Right cardiac atrium (tissue), 5 donors: ENCODE measurements at regions not wholly inside any gene's neighbourhood (a gene's known extent, or its start where the extent isn't known, plus 50 kb on each side); places are given as distances from the start of the nearest gene placed in this dataset.

Source experiments
- ATAC-seq, 2 donors: fragments of 200-7000 bp; cut with Tn5 transposase; one replicate each; pipeline versions ENCODE4 v1.8.0 to v1.9.1; 2020; ENCODE audit warnings: moderate library complexity in 2 of 2, mild to moderate bottlenecking in 1 of 2
- DNase-seq, 3 donors: peaks; one replicate each; pipeline ENCODE4 v3.0.0-alpha.2; 2020
- H3K27ac ChIP-seq: one replicate; pipeline ENCODE4 v1.5.1; 2013; ENCODE audit warnings: mild to moderate bottlenecking, low read length, control low read depth, moderate library complexity
- H3K27me3 ChIP-seq: one replicate; pipeline ENCODE4 v1.6.1; 2013; ENCODE audit not compliant: control insufficient read depth, insufficient read depth
- H3K4me1 ChIP-seq: one replicate; pipeline ENCODE4 v1.6.1; 2013; ENCODE audit warnings: low read length; ENCODE audit not compliant: control insufficient read depth, insufficient read depth
- H3K4me3 ChIP-seq: one replicate; pipeline ENCODE4 v1.5.1; 2013; ENCODE audit warnings: low read length, control low read depth
- H3K9me3 ChIP-seq: one replicate; pipeline ENCODE4 v1.6.1; 2013; ENCODE audit warnings: low read length; ENCODE audit not compliant: control insufficient read depth
- WGBS: extraction: QIAGEN DNeasy Blood & Tissue Kit; methylation state at CpG from one replicate; pipeline ENCODE4 v1.1.7; 2013; 5-methylcytosine and 5-hydroxymethylcytosine counted together
- intact Hi-C, 4 donors: fragments of 100-400 bp; cut with DNase I; formaldehyde crosslinking; loops; one replicate each; pipeline versions ENCODE4 v1.11.0 to v1.14.0; 2022 to 2023
- donor health status: healthy with polysubstance abuse.
- donor health status: DM: no; HTN: yes; CAD: no.
- donor health status: DM: no; HTN: no; CAD: no.
- donor health status: DM: no; HTN: yes; CAD: no; lungs with severe emphysema.
- donor health status: DM: yes; HTN: yes; CAD: no.

DNA sequence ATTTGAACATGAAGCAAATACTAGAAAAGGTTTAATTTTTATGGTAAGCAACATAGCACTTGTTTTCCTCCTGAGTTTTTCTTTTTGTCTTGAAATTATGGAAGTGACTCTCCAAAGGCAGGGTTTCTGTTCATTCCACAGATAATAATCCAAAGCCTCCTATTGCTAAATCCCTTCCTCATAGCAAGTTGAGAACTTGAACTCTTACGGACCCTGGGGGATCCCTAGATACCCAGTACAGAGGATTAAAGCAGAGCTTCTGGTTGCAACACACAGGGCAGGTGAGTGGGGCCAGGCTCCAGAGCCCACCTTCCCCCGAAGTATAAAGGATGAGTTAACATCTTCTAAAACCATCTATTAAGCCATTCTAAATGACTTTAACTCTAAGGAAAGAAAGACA, 294.1 kb downstream of the RMST start:
- Histone ChIP-seq H3K4me1 (no peaks in the 10 kb centered on the region), H3K27ac (peak overlapping the region; percentile 26), H3K4me3 (no peak overlapping the region), H3K27me3 (no peaks in the 10 kb centered on the region), H3K9me3 (no peaks in the 10 kb centered on the region)
- 70% methylated on average over 2 of the region's 2 CpGs for WGBS
- peak; percentile 40 to 41 for ATAC-seq
- intact Hi-C loops, result no loop called here
- DNase-seq, result peak in 1 of 3 donors; percentile 24

DNA sequence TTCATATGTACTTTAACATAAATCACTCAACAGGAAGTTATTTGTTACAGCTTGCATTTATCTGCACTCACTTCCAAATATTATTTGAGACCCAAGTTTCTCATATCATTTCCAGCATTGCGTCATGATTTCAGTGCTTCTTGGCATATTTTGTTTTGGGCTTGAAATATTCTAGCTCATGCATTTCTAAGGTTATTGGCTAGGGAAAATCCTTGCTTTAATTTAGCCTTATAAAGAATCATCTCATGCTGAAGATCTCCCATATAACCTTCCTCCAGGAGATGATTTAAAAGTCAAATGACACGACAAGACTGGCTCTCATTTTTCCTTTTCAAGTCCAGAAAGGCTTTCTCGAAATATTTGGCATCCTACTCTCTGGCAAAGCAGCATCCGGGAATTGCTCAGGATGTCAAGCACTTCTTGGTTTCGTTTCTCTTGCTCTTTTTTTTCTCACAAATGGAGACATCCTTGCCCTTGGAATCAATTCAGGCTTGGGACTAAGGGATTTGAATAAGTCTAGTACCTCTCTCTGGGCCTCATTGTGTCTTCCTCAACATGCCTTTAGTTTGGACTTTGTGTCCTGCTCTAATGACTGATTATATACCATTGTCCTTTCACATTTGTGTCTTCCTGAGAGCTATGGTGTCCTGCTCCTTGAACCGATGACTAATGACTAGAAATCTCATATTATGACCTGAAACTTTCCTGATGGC, 295.0 kb downstream of the RMST start:
- intact Hi-C loops, result no loop called here
- DNase-seq (no peak), ATAC-seq (peak; percentile 57)
- Histone ChIP-seq H3K9me3 (no peaks in the 10 kb centered on the region), H3K27me3 (no peaks in the 10 kb centered on the region), H3K4me1 (no peaks in the 10 kb centered on the region), H3K4me3 (no peak overlapping the region), H3K27ac (peak overlapping the region; percentile 75)
- WGBS, result 39% methylated on average over 6 of the region's 6 CpGs

DNA sequence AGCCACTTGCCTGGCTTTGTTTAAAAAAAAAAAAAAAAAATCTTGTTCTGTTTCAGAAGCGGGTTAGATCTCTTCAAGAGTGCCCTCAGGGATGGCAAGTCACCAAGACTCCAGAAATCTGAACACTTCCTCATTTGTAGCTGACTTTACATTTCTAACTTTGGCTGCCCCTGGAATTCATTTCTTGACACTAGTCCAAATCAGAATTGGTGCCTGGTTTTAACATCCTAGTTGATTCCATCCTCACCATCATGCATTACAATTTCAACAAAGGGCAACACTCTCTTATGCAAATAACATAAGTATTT, 295.5 kb downstream of the RMST start:
- Histone ChIP-seq H3K27ac (peak overlapping the region; percentile 75), H3K27me3 (no peaks in the 10 kb centered on the region), H3K4me3 (no peak overlapping the region), H3K4me1 (no peaks in the 10 kb centered on the region), H3K9me3 (no peaks in the 10 kb centered on the region)
- 51% methylated on average over 1 of the region's 1 CpG for whole genome bisulfite sequencing
- ATAC-seq, result no peak
- DNase-seq, result no peak
- intact Hi-C loops, result no loop called here

DNA sequence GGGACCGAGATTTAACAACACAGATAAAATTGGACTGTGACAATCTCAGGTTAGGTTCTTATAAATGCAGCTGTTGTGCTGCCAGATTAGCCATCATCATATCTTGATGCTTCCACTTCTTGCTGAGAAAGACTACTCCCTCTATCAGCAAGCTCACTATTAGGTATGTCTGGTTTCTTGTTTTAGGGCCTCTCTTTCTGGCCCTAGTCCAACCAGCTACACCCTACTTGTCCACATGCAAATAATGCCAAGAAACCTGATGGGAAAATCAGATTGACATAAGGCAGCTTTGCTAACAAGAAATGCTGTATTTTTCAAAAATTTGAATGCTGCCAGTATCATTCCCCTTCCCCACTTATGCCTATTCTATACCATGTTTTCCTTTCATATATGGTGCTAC, 296.0 kb downstream of the RMST start:
- no peak for DNase-seq
- Histone ChIP-seq H3K4me3 (no peak overlapping the region), H3K27me3 (no peaks in the 10 kb centered on the region), H3K27ac (peak overlapping the region; percentile 36), H3K4me1 (no peaks in the 10 kb centered on the region), H3K9me3 (no peaks in the 10 kb centered on the region)
- WGBS, result 67% methylated on average over 1 of the region's 1 CpG
- intact Hi-C loops, result no loop called here
- ATAC-seq, result no peak

DNA sequence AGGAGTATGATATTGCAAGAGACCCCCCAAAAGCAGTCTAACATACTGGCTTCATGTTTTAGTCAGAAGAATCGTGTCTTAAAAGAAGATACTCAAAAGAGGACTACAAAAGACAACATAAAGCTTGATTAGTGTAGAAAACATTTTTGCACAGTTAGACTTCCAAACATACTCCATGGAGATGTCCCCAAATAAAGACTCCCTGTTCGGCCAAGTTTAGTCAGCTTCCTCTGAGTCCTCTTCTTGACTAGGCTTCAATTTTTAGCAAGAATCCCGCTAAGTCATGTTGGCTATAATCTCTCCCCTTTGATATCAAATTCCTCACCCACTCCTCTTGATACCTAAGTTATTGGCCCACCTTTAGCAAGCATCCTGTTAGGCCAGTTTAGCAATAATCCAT, 298.0 kb downstream of the RMST start:
- no peaks in the 10 kb centered on the region for H3K27me3 ChIP-seq
- H3K4me1 ChIP-seq, result no peaks in the 10 kb centered on the region
- intact Hi-C loops, result no loop called here
- peak overlapping the region; percentile 67 for H3K27ac ChIP-seq
- DNase-seq, result no peak
- 48% methylated on average over 3 of the region's 3 CpGs for WGBS
- no peaks in the 10 kb centered on the region for H3K9me3 ChIP-seq
- H3K4me3 ChIP-seq, result no peak overlapping the region
- ATAC-seq, result peak; percentile 75 to 76

DNA sequence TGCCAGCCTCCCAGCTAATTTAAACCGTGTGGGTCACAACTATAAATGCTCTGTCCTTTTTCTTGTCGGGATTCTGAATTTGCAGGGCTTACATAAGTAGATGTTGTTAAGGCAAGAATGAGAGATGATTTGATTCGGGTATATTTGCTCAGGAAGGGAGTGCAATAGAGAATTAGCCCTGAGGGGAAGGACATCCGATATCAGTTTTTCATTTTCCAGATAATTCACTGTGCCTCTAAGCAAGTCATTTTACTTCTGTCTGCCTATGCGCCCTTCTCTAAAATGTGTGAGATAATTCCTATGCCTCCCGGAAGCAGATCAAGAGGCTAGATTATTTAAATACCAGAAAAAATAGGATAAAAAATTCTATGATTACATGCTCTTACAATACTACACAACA, 300.5 kb downstream of the RMST start:
- no peak for ATAC-seq
- Histone ChIP-seq H3K27ac (no peak overlapping the region), H3K9me3 (no peaks in the 10 kb centered on the region), H3K27me3 (no peaks in the 10 kb centered on the region), H3K4me3 (no peak overlapping the region), H3K4me1 (no peaks in the 10 kb centered on the region)
- no peak for DNase-seq
- 76% methylated on average over 6 of the region's 6 CpGs for WGBS
- intact Hi-C loops, result no loop called here

DNA sequence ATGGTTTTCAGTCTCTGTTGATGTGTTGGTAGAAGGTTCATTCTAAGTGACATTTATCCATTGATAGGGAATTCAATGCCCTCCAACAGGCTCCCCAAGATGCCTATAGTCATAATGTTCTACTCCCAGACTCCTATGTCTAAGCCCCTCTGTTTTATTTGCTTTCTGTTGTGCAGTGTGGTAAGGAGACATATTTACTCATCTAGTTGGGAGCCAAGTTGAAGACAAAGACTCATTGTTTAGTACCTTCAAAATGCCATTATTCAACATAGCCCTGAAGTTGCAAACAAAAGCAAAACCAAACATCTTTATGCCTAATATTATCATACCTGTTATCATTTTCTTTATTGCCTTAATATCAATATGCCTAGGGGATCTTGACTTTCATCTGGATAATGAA, 302.1 kb downstream of the RMST start:
- H3K27ac ChIP-seq, result no peak overlapping the region
- no peak for DNase-seq
- no peak overlapping the region for H3K4me3 ChIP-seq
- intact Hi-C loops, result no loop called here
- H3K4me1 ChIP-seq, result no peaks in the 10 kb centered on the region
- ATAC-seq, result no peak
- no peaks in the 10 kb centered on the region for H3K27me3 ChIP-seq
- H3K9me3 ChIP-seq, result no peaks in the 10 kb centered on the region

DNA sequence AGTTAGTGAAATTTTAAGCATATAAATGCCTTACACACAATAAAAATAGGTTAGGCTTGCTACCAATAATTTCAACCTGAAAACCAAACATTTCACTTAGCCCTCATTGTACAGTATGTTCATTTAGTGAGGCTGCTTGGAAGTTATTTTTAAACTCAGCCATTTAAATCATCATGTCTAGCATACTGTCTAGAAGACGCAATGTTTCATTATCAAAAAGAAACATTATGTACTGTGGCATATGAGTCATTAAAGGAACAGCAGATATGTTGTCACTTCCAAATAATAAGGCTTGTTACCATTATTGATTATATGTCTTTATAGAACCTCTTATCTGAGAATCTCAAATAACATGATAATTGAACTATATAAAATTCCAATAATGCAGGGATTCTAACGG, 304.7 kb downstream of the RMST start:
- Histone ChIP-seq H3K9me3 (no peaks in the 10 kb centered on the region), H3K27me3 (no peaks in the 10 kb centered on the region), H3K4me1 (no peaks in the 10 kb centered on the region), H3K27ac (no peak overlapping the region), H3K4me3 (no peak overlapping the region)
- WGBS, result 43% methylated on average over 2 of the region's 2 CpGs
- DNase-seq (no peak), ATAC-seq (peak; percentile 57 to 65)
- intact Hi-C loops, result no loop called here

DNA sequence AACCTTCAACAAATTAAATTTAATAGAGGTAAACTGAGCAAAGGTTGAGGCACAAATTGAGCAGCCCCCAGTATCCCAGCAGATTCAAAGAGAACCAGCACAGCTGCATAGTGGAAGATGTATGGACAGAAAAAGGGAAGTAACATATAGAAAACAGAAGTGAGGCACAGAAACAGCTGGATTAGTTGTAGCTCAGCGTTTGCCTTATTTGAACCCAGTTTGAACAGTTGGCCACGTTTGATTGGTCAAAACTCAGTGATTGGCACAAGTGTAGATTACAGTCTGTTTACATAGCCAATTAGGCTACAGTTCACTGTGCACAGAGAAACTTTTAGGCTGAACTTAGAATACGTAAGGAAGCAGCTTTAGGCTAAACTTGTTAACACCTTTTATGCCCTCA, 315.5 kb downstream of the RMST start:
- no peak for DNase-seq
- no peak for ATAC-seq
- intact Hi-C loops, result no loop called here
- H3K4me3 ChIP-seq, result no peak overlapping the region
- H3K27ac ChIP-seq, result no peak overlapping the region
- H3K9me3 ChIP-seq, result no peaks in the 10 kb centered on the region
- 68% methylated on average over 3 of the region's 3 CpGs for WGBS
- H3K27me3 ChIP-seq, result no peaks in the 10 kb centered on the region
- H3K4me1 ChIP-seq, result no peaks in the 10 kb centered on the region

DNA sequence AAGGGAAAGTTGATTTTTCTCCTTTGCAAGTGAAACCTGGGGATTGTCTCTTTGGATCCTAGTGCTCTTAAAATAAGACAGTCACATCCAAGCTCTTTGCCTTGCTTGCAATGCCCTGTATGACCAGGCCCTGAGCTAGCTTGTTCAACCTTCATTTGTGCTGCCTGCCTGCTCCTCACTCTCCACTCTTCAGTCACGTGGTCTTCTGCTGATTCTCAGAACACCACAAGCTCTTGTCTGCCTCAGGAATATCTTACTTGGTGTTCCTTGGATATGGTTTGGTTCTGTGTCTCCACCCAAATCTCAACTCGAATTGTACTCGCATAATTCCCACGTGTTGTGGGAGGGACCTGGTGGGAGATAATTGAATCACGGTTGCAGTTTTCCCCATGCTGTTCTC, 318.7 kb downstream of the RMST start:
- intact Hi-C loops, result loop anchor here in 1 of 4 donors (10.0 kb wide), 1 partner anchor 687 kb away; no protein-coding TSS in a partner anchor
- DNase-seq, result no peak
- H3K27ac ChIP-seq, result no peak overlapping the region
- H3K9me3 ChIP-seq, result no peaks in the 10 kb centered on the region
- H3K4me3 ChIP-seq, result no peak overlapping the region
- ATAC-seq, result no peak
- no peaks in the 10 kb centered on the region for H3K4me1 ChIP-seq
- 72% methylated on average over 5 of the region's 5 CpGs for WGBS
- no peaks in the 10 kb centered on the region for H3K27me3 ChIP-seq

DNA sequence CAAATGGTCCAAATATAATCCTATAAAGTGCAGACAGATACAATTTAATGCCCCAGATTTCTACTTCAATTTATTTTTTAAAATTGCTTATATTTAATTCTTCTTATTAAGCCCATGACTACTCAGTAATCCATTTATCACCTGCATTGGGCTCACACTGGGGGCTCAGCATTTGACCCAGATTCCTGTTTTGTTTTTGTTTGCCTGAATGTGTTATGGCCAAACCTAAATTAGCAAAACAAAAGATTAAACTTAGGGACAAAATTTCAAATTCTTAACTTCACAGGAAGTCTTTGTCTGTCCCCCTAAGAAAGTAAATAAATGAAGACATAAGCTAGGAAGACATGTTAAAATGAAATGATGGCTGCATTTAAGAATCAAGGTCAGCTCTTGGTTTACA, 322.3 kb downstream of the RMST start:
- ATAC-seq, result no peak
- DNase-seq, result no peak
- no peaks in the 10 kb centered on the region for H3K27me3 ChIP-seq
- intact Hi-C loops, result loop anchor here in 1 of 4 donors (10.0 kb wide), 1 partner anchor 690 kb away; no protein-coding TSS in a partner anchor
- H3K9me3 ChIP-seq, result no peaks in the 10 kb centered on the region
- no peaks in the 10 kb centered on the region for H3K4me1 ChIP-seq
- H3K4me3 ChIP-seq, result no peak overlapping the region
- no peak overlapping the region for H3K27ac ChIP-seq

DNA sequence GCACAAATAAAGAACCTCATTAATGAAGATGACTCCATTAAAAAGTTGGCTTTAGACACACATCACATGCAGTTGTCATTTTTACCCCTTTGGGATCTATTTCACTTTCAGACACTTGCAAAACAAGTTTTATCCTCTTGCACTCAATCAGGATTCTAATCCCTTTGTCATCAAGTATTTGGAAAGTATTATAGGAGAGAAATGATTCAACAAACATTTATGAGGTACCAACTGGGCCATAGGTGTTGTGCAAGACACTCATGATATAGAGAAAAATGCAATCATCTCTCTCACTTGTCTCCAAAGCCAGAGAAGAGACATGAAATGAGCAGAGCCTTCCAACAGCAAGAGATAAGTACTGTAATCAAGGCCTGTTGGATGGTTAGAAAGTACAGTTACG, 327.7 kb downstream of the RMST start:
- H3K4me1 ChIP-seq, result no peaks in the 10 kb centered on the region
- ATAC-seq, result no peak
- no peak overlapping the region for H3K4me3 ChIP-seq
- H3K27me3 ChIP-seq, result no peaks in the 10 kb centered on the region
- intact Hi-C loops, result no loop called here
- 90% methylated on average over 1 of the region's 1 CpG for WGBS
- DNase-seq, result no peak
- no peak overlapping the region for H3K27ac ChIP-seq
- no peaks in the 10 kb centered on the region for H3K9me3 ChIP-seq
